GM18870 (cell line): ENCODE measurements at regions not wholly inside any gene's neighbourhood (a gene's known extent, or its start where the extent isn't known, plus 50 kb on each side); places are given as distances from the start of the nearest gene placed in this dataset.

Experiments used
- ATAC-seq: cut with Tn5 transposase; IDR thresholded peaks from one replicate; pipeline ENCODE4 v1.9.1; 2021; ENCODE audit warnings: moderate library complexity; ENCODE audit not compliant: unreplicated experiment

DNA sequence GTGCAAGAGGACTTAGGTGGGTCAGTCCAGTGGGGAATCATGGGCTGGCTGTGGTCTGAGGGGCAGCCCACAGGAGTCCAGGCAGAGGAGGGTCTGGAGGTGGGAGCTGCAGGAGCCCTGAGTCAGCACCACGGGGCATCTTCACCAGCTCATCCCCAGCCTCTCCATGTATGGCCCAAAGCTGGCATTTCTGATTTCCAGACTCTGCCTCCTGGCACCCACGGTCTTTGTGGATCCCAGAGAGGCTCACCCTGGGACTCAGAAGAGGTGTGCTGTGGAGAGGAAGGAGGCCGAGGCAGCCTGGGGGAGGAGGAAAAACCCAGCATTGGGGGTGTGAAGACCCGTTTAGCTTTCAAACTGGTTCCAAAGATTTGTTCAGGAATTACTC, 64.5 kb upstream of the KLF13 start:
- no peak for ATAC-seq

DNA sequence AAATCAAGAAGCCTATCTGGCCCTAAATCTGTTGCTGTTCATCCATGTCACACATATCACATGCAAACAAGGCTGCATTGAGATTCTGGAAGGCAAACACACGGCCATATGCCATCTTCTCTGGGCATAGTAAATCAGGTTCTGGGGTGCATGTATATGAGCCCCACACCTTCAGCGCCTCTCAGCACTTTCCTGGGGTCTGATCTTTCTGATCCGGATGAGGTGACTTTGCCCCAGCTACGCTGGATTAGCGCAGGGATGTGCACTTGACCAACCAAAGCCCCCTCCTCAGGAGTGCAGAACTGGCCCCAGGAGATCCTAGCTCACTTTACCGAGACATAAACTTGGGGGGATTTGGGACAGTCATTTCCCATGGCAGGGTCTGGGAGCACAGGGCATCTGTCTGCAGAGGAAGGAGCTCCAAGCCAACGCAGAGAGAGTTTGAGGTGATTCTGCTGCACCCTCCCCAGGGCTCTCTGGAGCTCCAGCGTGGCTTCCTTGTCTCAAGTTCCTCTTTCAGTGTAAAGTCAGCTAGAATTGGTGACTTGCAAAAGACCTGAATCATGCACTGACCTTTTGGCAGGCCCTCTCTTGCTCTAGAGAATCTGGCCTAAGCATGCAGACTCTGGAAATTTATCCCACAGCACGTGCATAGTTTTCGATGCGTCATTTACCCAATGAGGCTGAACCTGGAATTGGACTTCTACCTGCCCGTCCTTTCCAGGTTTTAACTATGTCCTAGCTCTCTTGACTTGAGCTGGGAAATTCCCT, 63.5 kb upstream of the KLF13 start:
- ATAC-seq = no peak

DNA sequence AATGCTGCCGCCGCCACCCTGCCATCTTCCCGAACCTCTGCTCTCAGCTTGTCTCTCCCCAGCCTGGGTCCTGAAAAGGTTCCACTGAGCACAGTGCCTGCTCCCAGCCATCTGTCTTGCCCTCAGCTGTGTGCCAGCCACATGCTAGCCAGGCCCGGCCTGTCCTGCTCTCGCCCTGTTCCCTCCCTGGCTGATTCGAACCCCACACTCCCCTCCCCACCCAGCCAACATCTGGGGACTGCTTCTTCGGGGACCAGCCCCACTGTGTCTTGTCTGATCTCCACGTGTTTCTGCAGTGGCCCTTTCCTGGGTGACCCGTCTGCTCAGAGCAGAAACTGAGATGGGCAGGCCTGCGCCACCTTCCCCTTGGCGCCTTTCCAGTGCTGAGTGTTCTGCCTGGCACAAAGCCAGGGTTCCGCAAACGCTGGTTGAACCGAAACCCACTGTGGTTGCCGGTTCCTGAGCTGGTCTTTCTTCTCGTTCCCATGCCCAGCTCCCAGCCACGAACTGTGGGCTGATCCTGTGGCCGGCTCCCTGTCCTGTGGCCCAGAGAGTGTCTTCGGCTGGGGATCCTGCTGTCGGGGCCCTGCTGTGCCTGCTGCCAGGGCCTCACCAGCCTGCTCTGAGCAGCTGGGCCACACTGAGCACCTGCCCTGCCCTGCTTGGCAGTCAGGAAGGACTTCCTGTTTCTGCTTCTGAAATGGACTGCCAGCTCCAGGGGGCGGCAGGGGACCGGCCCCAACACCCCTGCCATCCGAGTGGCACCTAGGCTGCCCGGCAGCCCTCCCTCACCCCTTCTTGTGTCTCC, 62.7 kb upstream of the KLF13 start:
- no peak for ATAC-seq

DNA sequence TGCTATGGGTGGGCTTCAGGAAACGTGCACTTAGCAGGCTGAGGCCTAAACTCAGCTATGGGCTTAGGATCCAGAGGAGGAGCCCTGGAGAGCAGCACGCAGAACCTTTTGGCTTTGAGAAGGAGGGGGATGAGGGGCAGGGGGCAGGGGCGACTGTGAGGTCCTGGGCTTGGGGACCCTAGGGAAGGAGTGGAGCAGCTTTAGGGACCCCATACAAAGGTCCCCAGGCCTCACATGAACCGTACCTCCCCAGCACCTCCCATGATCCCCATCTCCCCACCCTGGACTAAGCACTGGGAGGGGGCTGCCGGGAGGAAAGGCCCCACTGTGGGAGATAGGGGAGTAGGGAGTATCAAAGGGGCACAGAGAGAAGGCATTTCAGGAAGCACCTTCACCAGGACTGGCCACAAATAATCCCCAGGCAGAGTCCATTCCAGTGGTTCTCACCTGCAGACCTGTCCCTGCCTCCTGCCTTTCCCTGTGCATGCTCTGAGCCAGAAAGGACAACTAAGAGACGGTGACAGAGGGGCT, 62.0 kb upstream of the KLF13 start:
- no peak for ATAC-seq

DNA sequence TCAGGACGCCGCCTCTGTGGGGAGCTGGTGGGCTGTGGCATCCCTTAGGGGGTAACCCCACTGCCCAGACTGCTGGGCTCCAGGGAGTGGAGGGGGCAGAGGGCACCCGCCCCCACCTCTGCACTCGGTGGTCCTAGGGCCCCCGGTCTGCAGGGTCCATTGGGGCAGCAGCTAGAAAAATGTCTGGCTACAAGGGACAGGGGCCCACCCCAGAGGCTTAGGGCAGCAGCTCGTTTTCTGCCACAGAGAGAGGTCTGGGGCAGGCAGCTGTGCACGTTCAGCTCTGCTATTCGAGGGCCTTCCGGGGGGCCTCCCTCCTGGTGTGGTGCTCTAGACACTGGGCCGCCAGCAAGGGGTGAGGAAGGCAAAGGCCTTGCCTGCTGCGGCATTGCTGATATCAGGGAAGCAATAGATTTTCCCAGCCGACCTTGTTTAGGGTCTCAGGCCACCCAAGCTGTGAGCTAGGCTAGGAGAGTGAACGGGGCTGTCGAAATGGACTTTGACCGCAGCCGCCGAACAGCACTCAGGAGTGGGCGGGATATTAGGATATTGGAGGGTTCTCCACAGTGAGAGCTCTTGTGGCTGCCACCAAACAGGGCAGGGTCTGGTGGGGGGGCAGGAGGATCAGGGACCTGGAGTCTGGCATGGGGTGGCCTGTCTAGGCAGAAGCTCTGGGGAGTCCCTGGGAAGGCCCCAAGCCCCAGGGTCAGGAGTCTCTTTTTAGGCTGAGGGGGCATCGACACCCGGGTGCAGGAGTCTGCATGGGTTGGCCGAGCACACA, 61.4 kb upstream of the KLF13 start:
- no peak for ATAC-seq

GRCh38 chr15:31265871-31266711, 60.5 kb upstream of the KLF13 start:
- peak; percentile 53 for ATAC-seq

DNA sequence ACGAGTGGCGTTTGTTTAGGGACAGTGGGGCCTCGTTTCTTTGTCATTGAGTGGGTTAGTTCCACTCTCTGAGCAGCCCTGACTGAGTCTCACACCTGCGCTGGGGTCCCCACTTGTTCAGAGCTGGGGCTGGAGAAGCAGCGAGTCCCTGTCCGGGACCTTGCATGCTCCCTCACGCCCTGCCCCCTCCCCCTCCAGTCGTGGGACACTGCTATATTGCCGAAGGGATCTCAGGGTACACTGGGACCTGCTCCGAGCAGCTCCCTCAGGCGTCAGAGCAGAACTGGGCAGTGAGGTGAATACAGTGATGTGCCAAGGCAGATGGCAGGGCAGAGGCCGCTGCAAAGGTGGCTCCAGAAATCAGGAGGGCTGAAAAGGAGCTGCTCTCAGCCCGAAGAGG, 59.9 kb upstream of the KLF13 start:
- peak; percentile 11 for ATAC-seq

DNA sequence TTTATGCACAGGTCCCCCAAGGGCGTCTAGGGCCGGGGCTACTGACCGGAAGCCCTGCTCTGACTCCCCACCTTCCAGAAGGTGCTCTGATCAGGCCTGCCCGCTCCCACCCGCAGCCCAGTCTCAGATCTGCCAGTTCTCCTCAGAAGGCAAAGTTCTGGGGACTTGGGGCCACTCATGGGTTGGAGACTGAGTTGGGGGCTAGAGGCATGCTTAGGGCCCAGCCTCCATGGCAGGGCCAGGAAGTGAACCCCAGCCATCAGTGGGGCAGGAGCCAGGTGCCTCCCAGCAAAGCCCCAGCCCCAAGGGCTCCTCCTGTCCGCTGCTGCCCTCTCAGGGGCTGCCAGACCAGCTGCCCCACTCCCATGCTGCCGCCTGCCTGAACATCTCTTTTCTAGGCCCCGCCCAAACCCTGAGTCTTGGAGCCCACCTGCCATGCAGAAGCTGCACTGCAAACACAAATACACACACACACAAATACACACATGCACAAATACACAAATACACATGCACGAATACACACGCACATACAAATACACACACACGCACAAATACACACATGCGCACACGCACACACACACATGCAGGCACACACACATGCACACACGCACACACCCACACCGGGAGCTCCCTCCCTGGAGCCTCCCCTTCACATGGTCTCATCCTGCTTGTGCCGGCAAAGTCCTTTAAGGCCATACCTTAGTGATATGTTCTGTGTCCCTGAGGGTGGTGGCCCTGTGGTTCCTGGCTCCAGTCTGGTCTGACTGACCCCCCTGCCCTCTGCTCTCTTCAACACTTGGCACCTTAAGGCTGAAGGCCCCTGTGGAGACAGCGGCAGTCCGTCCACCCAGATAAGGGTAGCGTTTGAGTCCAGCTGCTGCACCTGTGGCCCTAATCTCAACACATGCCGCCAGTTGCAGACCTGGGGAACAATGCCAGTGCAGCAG, 59.2 kb upstream of the KLF13 start:
- ATAC-seq = no peak

- ATAC-seq = no peak
Measured at GRCh38 chr15:31268108-31268501, 58.5 kb upstream of the KLF13 start.

GRCh38 chr15:31268911-31269784, 57.5 kb upstream of the KLF13 start:
- ATAC-seq = no peak

GRCh38 chr15:31269816-31270575, 56.6 kb upstream of the KLF13 start:
- ATAC-seq = no peak

DNA sequence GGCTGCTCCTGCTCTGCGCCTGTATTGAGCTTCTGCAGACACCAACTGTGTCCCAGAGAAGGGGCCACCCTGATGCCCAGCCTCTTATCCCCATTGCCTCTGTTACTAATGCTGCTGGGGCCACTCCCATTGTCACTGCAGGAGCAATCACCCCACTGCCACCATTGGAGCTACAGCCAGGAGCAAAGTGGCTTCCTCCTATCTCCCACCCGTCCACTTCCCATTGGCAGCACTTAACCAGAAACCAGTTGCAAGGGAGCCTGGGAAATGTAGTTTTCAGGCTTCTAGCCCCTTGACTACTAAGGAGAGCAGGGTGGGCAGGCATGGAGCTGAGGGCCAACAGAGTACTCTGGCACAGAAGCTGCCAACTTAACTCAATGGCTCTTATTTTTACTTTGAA, 55.9 kb upstream of the KLF13 start:
- no peak for ATAC-seq

GRCh38 chr15:31271224-31271635, 55.4 kb upstream of the KLF13 start:
- ATAC-seq = no peak

DNA sequence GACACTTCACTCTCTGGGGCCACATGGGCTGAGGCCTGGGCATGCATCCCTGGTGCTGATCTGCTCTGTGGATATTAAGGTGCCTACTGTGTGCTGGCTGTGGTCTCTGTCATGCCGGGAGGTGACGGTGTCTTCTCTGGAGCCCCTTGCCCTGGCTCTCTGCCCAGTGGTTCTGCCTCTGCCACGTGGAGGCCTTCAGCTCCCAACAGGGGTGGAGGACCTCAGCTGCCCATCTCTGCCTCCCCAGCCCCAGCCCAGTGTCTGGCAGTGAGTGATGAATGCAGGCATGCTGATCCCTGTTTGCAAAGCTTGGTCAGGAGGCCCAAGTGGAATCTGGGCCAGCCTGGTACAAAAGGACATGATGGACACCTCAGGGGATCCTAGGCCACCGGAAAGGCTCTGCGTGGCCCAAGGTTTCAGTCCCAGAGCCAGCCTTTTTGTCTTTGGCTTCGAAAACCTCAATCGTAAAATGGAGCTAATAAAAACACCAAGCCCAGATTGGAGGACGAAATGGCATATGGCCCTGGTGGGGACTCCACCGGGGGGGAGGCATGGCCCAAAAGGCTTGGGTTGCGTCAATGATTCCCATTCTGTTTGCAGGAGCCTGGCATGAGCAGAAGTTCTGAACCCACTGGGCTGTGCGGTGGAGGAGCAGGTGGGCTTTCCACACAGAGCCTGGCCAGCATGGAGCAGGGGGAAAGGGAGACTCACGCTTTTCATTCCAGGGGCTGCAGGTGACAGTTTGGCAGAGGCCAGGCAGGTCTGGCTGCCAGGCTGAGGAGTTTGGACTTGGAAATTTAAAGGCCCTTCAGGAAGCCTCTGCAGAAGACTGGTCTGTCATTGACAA, 54.7 kb upstream of the KLF13 start:
- ATAC-seq = no peak

- ATAC-seq = no peak
Measured at GRCh38 chr15:31272558-31273257, 53.9 kb upstream of the KLF13 start.

DNA sequence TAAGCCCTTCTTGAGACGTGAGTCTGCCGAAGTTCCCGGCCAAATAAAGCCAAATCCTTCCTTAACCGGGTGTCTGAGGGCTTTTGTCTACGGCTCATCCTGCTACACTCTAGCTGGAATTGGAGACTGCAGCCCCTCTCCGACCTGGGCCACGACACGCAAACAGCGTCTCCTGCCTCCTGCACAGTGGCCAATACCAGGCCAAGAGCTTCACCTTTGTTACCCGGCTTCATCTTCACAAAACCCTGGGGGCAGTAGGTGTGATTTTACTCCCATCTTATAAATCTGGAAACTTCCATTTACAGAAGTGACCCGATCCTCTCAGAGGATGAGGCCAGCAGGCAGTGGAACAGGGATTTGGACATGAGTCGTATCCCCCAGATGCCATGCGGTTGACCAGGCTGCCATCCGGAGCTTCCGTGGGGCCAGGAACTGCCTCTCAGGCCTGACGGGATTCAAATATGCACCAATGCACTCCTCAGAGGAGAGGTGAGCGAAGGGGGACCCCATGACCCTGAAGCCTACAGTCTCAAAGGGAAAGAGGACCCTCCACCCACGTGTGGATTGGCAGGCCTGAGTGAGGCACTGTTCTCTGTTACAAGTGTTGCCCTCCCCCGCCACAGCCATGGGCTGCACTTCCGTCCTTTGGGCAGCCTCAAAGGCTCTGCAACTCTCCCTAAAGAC, 53.2 kb upstream of the KLF13 start:
- no peak for ATAC-seq
